Retinal pigment epithelial cell (primary cell): ENCODE measurements at regions not wholly inside any gene's neighbourhood (a gene's known extent, or its start where the extent isn't known, plus 50 kb on each side); places are given as distances from the start of the nearest gene placed in this dataset.

ENCODE experiments used
- DNase-seq: peaks from one replicate; pipeline ENCODE4 v3.0.0-alpha.2; 2010; ENCODE audit warnings: low read depth
- H3K4me3 ChIP-seq: 2 replicates; pipeline ENCODE4 v1.5.1; 2011; ENCODE audit warnings: mild to moderate bottlenecking, low read length, control low read depth, moderate library complexity
- TF ChIP-seq, protein P1 (sequence below): conservative IDR thresholded peaks from 2 replicates; pipeline ENCODE4 v1.5.1; 2011; ENCODE audit warnings: low read depth, low read length, control low read depth, inconsistent platforms

DNA sequence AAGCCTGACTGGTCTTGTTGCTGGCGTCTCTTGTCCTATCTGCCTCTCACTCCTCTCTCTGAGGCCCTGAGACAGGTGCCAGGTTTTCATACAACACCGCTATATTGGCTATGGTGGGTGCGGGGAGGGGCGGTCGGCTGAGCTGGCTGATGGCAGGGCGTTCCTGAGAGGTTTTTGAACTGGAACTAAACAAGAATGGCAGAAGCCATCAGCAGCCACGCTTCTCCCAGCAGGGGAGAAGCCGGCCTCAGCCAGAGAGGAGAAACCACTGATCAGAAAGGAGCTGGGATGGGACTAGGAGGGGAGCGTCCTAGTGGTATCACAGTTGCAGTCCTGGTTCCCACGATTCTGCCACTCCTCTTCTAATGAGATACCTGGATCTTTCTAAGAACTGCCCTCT is 89.9 kb upstream of the PRR23E start:
- no peak for DNase-seq
- TF ChIP-seq, protein P1, sequence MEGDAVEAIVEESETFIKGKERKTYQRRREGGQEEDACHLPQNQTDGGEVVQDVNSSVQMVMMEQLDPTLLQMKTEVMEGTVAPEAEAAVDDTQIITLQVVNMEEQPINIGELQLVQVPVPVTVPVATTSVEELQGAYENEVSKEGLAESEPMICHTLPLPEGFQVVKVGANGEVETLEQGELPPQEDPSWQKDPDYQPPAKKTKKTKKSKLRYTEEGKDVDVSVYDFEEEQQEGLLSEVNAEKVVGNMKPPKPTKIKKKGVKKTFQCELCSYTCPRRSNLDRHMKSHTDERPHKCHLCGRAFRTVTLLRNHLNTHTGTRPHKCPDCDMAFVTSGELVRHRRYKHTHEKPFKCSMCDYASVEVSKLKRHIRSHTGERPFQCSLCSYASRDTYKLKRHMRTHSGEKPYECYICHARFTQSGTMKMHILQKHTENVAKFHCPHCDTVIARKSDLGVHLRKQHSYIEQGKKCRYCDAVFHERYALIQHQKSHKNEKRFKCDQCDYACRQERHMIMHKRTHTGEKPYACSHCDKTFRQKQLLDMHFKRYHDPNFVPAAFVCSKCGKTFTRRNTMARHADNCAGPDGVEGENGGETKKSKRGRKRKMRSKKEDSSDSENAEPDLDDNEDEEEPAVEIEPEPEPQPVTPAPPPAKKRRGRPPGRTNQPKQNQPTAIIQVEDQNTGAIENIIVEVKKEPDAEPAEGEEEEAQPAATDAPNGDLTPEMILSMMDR = no peak
- no peak overlapping the region for H3K4me3 ChIP-seq

DNA sequence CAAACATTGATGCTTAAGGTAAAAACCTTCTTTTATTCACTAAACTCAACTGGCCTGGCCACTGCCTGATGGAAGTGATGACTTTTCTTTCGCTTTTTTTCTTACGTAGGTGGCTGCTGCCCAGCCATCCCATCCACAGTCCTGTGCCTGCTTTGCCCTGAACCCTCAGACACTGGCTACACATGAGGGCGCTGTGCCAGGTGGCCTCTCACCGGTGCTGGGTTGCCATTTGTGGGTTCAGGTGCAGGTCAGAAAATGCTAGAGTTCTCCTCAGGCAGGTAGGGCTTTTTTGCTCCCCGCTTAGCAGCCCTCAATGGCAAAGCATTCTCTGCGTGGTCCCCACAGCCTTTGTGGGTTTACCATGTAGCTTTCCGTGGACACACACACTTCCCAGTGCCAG is 88.3 kb upstream of the PRR23E start:
- no peak overlapping the region for H3K4me3 ChIP-seq
- TF ChIP-seq, protein P1 = no peak
- DNase-seq = no peak

DNA sequence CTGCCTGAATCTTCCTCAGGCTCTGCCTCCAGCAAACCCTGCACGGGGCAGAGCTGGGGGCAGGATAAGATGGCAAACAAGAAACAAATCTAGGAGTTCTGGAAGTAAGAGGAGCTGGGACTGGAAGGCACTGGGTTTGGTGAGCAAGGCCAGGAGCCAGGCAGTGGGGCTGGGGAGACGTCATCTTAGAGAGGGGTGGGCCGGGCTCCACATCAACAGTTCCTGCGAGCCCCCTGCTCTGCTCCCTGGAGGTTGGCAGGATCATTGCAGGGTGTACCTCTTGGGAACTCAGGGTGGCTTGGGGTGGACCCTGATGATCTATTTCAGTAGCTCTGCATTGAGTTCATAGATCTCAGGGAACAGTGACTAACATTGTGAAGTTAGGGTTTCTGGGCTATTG is 87.3 kb upstream of the PRR23E start:
- DNase-seq = no peak
- TF ChIP-seq, protein P1 = no peak
- H3K4me3 ChIP-seq = no peak overlapping the region

DNA sequence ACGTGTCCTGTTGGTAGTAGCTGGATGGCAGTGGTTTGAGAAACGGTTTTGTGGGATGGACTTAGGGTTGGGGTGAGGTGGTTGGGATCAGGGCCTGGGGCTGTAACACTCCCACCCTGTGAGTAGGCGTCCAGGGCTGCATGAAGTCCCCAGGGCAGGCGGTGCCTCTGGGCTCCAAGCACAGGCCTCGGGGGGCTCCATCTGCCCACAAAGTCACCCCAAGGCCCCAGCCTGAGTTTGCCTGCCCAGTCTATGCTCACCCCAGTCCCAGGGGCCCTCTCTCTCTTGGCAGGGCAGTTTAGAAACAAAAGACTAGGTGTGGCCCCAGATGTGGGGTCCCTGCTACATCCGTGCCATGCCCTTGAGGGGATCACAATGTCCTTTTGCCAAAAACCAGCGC is 86.9 kb upstream of the PRR23E start:
- TF ChIP-seq, protein P1 = no peak
- no peak overlapping the region for H3K4me3 ChIP-seq
- no peak for DNase-seq

DNA sequence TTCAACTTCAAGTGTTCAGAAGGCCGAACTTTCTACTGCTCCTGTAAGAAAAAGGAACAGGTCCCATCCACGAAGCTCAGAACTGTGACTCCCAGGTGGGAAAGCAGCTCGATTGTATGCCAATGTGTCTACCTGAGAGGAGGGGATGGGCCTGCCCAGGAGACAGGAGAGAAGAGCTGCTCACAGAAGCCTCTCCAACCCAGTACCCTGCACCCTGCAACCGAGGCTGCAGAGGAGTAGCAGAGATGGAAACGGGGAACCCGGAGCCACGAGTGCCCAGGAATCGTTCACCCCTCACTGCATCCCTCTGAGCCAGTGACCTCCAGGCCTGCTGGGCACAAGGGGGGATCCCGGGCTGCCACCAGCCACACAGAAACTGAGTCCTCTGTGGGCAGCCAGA is 86.5 kb upstream of the PRR23E start:
- no peak overlapping the region for H3K4me3 ChIP-seq
- no peak for DNase-seq
- TF ChIP-seq, protein P1 = no peak

DNA sequence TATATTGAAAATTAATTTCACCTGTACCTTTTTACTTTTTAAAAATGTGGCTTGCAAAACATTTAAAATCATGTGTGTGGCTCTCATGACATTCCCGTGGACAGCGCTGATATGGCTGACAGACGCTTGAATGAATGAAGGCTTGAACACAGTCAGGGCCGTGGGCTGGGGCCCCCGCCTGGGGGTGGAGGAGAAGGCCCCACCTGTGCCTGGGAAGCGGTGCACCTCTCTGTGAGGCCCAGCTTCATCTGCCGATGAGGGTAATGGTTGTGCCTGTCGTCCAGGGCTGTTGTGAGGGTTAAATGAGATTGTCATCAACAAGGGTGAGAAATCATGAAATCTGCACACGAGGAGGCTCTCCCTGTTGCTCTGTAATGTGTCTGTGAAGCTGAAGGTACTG is 85.9 kb upstream of the PRR23E start:
- TF ChIP-seq, protein P1 = no peak
- H3K4me3 ChIP-seq = no peak overlapping the region
- DNase-seq = no peak

DNA sequence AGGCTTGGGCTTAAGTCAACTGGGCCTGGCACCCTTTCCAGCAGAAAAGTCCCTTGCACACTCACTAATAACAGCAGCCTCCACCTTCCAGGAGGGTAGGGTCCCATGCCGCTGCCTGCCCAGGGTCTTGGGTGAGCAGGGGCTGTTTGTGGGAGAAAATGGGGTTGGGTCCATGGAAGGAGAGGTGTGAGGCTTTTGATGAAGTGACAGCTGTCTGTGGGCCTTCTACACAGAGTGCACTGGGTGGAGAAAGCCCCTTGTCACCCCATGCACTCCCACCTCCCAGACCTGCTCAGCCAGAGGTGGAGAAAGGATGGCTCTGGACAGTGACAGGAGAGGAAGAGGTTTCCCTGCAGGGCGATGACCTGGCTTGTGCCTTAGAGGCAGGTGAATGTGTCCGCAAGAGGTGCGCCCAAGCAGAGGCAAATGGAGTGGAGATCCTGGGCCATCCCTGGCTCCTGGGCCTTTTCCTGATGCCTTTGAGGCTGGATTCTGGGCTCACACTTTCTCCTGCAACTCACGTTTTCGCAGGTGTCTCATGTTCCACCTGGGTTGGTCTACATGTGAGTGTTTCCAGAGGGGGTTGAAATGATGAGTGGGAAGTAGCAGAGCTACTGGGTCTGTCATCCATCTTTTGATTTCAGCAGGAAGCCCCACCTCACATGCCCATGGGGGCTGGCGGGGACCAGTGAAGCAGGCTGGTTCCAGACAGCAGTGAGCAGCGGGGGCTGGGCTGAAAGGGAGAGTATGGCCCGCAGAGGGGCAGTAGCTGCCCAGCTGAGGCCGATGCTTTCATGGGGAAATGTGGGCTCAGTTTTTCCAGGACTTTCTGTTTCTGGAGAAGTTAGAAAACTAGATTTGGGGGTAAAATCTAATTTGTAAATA is 85.2 kb upstream of the PRR23E start:
- no peak overlapping the region for H3K4me3 ChIP-seq
- TF ChIP-seq, protein P1 = no peak
- DNase-seq = no peak
